ENCODE measurements at regions not wholly inside any gene's neighbourhood (a gene's known extent, or its start where the extent isn't known, plus 50 kb on each side); places are given as distances from the start of the nearest gene placed in this dataset.

- TF ChIP-seq MEF2A (IDR thresholded peaks at IDR 0.05; ENCODE audit: borderline replicate concordance, low read depth) (no peak), CTCF (IDR thresholded peaks at IDR 0.05) (no peak), TAF1 (IDR thresholded peaks at IDR 0.05; ENCODE audit: borderline replicate concordance, low read depth, low read length) (no peak), GATA2 (CRISPR knock-in tag; IDR thresholded peaks at IDR 0.05) (no peak), FOXJ3 (CRISPR knock-in tag; IDR thresholded peaks at IDR 0.05) (no peak), RFX5 (IDR thresholded peaks at IDR 0.05; ENCODE audit: low read length) (no peak), USF2 (IDR thresholded peaks at IDR 0.05; ENCODE audit: borderline replicate concordance, low read depth, low read length) (no peak), JUND (IDR thresholded peaks at IDR 0.05) (no peak), EZH2phosphoT487 (IDR thresholded peaks at IDR 0.05; ENCODE audit: borderline replicate concordance, low read depth) (no peak), CHD2 (IDR thresholded peaks at IDR 0.05; ENCODE audit: low read length, partially characterized antibody) (no peak), SIN3A (IDR thresholded peaks at IDR 0.05; ENCODE audit: borderline replicate concordance, low read depth, low read length) (no peak), FOXM1 (IDR thresholded peaks at IDR 0.05; ENCODE audit: low read depth) (no peak), RXRA (IDR thresholded peaks at IDR 0.05; ENCODE audit: borderline replicate concordance, low read depth) (no peak), ELF1 (IDR thresholded peaks at IDR 0.05) (no peak), TEAD4 (IDR thresholded peaks at IDR 0.05; ENCODE audit: borderline replicate concordance, insufficient read depth) (no peak), REST (IDR thresholded peaks at IDR 0.05; ENCODE audit: low read depth, low read length) (no peak), EP300 (IDR thresholded peaks at IDR 0.05; ENCODE audit: borderline replicate concordance in 1 of 2, low read depth in 1 of 2, low read length in 1 of 2) (no peak)
- Histone ChIP-seq H3F3A (replicated peaks; ENCODE audit: insufficient read depth) (no peaks in the 10 kb centered on the region), H3K27ac (ENCODE audit: low read depth in 2 of 2, low read length in 1 of 2) (no peak overlapping the region), H3K9ac (no peak overlapping the region), H3K9me2 (no peaks in the 10 kb centered on the region), H3K79me2 (ENCODE audit: insufficient read depth) (no peaks in the 10 kb centered on the region), H3K4me1 (ENCODE audit: control insufficient read depth in 1 of 2, insufficient read depth in 2 of 2, low read depth in 1 of 2, low read length in 1 of 2) (no peaks in the 10 kb centered on the region), H3K36me3 (replicated peaks in 1 of 2; ENCODE audit: control insufficient read depth in 1 of 2, insufficient read depth in 2 of 2, low read length in 1 of 2) (no peaks in the 10 kb centered on the region), H3K4me2 (no peak overlapping the region), H3K4me3 (ENCODE audit: low read depth in 2 of 2, low read length in 1 of 2) (no peak overlapping the region), H3K27me3 (ENCODE audit: insufficient read depth) (no peaks in the 10 kb centered on the region), H2AFZ (ENCODE audit: low read depth) (no peak overlapping the region), H4K20me1 (ENCODE audit: insufficient read depth) (no peaks in the 10 kb centered on the region), H3K9me3 (no peaks in the 10 kb centered on the region)
- DNase-seq: no peak
- 0% methylated on average over 1 of the region's 1 CpG for WGBS (ENCODE audit: low lambda C conversion rate)
- POLR2A ChIA-PET: no interaction called here
- CTCF ChIA-PET: no interaction called here
These were observed 358.2 kb upstream of the NR3C2 start for GRCh38 chr4:148800336-148800885.

Data from SK-N-SH (cell line).